HEK293 (cell line): ENCODE measurements at regions not wholly inside any gene's neighbourhood (a gene's known extent, or its start where the extent isn't known, plus 50 kb on each side); places are given as distances from the start of the nearest gene placed in this dataset.

Source experiments
- CTCF ChIA-PET: fragments of 350-600 bp; formaldehyde crosslinking; extraction: SDS; loops from one replicate; lab custom pipeline; 2021; ENCODE audit warnings: antibody characterized with exemption; lab: Yijun Ruan, JAX
- POLR2A ChIA-PET: fragments of 300-600 bp; formaldehyde crosslinking; extraction: SDS; loops from one replicate; lab custom pipeline; 2020; ENCODE audit warnings: antibody characterized with exemption, inconsistent platforms; lab: Yijun Ruan, JAX
- H3K27ac ChIP-seq: fragments of 200-500 bp; sonication (Bioruptor generic); 2 replicates; pipeline ENCODE4 v1.5.1; 2014; ENCODE audit warnings: low read depth, low read length, control low read depth, inconsistent platforms; ENCODE audit errors: extremely low read depth
- H3K36me3 ChIP-seq, 2 experiments: fragments of 200-500 bp in 1 of 2; sonication (Bioruptor generic) in 1 of 2; 1 replicate in 1 of 2; 2 replicates in 1 of 2; pipeline ENCODE4 v1.5.1; 2014 to 2017; ENCODE audit warnings: inconsistent platforms in 2 of 2, low read length in 2 of 2; ENCODE audit not compliant: control insufficient read depth in 2 of 2, insufficient read depth in 1 of 2
- H3K4me1 ChIP-seq: fragments of 200-500 bp; sonication (Bioruptor generic); 2 replicates; pipeline ENCODE4 v1.5.1; 2014; ENCODE audit warnings: mild to moderate bottlenecking, low read length, inconsistent platforms; ENCODE audit not compliant: control insufficient read depth, insufficient read depth
- H3K4me3 ChIP-seq: 2 replicates; pipeline ENCODE4 v1.5.1; 2011; ENCODE audit warnings: low read depth, mild to moderate bottlenecking, control low read depth, low read length, moderate library complexity
- H3K9me3 ChIP-seq: fragments of 200-500 bp; sonication (Bioruptor generic); 2 replicates; pipeline ENCODE4 v1.5.1; 2014; ENCODE audit warnings: low read depth, low read length, inconsistent platforms; ENCODE audit not compliant: control insufficient read depth, insufficient read depth
- BCL11A ChIP-seq: fragments of 450-650 bp; formaldehyde crosslinking; IDR thresholded peaks from 2 replicates; pipeline ENCODE4 v1.5.1; 2016; ENCODE audit warnings: low read depth, missing biosample characterization, missing genetic modification characterization
- GLIS1 ChIP-seq: fragments of 450-650 bp; formaldehyde crosslinking; IDR thresholded peaks from 2 replicates; pipeline ENCODE4 v1.5.1; 2016; ENCODE audit warnings: missing biosample characterization, missing genetic modification characterization
- KLF8 ChIP-seq: fragments of 450-650 bp; formaldehyde crosslinking; IDR thresholded peaks from 2 replicates; pipeline ENCODE4 v1.5.1; 2016; ENCODE audit warnings: missing biosample characterization, missing genetic modification characterization
- MYNN ChIP-seq: fragments of 450-650 bp; formaldehyde crosslinking; IDR thresholded peaks from 2 replicates; pipeline ENCODE4 v1.5.1; 2016; ENCODE audit warnings: missing biosample characterization, missing genetic modification characterization, borderline replicate concordance
- PRDM6 ChIP-seq: fragments of 450-650 bp; formaldehyde crosslinking; IDR thresholded peaks from 2 replicates; pipeline ENCODE4 v1.5.1; 2017; ENCODE audit warnings: missing biosample characterization, missing genetic modification characterization
- SP2 ChIP-seq: fragments of 450-650 bp; formaldehyde crosslinking; IDR thresholded peaks from 2 replicates; pipeline ENCODE4 v1.5.1; 2016; ENCODE audit warnings: missing biosample characterization, missing genetic modification characterization
- ZBTB7A ChIP-seq: fragments of 450-650 bp; formaldehyde crosslinking; IDR thresholded peaks from 2 replicates; pipeline ENCODE4 v1.5.1; 2016; ENCODE audit warnings: low read depth, missing biosample characterization, missing genetic modification characterization
- ZNF10 ChIP-seq: fragments of 450-650 bp; formaldehyde crosslinking; IDR thresholded peaks from 2 replicates; pipeline ENCODE4 v1.5.1; 2017; ENCODE audit warnings: missing biosample characterization, missing genetic modification characterization
- ZNF148 ChIP-seq: fragments of 450-650 bp; formaldehyde crosslinking; IDR thresholded peaks from 2 replicates; pipeline ENCODE4 v1.5.0; 2017; ENCODE audit warnings: missing biosample characterization, missing genetic modification characterization, borderline replicate concordance
- ZNF157 ChIP-seq: fragments of 450-650 bp; formaldehyde crosslinking; IDR thresholded peaks from 2 replicates; pipeline ENCODE4 v1.5.1; 2016; ENCODE audit warnings: missing biosample characterization, missing genetic modification characterization
- ZNF175 ChIP-seq: fragments of 450-650 bp; formaldehyde crosslinking; IDR thresholded peaks from 2 replicates; pipeline ENCODE4 v1.5.1; 2016; ENCODE audit warnings: missing biosample characterization, missing genetic modification characterization
- ZNF2 ChIP-seq: fragments of 450-650 bp; formaldehyde crosslinking; IDR thresholded peaks from 2 replicates; pipeline ENCODE4 v1.5.1; 2016; ENCODE audit warnings: missing biosample characterization, missing genetic modification characterization
- ZNF211 ChIP-seq: fragments of 450-650 bp; formaldehyde crosslinking; IDR thresholded peaks from 2 replicates; pipeline ENCODE4 v1.5.1; 2016; ENCODE audit warnings: low read depth, missing biosample characterization, missing genetic modification characterization
- ZNF274 ChIP-seq, 2 experiments: fragments of 200-500 bp in 1 of 2; fragments of 450-650 bp in 1 of 2; sonication (Bioruptor generic) in 1 of 2; formaldehyde crosslinking in 1 of 2; IDR thresholded peaks; 2 replicates each; pipeline versions ENCODE4 v1.5.1 to v1.6.1; 2014 to 2016; ENCODE audit warnings: borderline replicate concordance in 1 of 2, inconsistent platforms in 1 of 2, low read length in 1 of 2, missing biosample characterization in 1 of 2, missing genetic modification characterization in 1 of 2
- ZNF350 ChIP-seq: fragments of 450-650 bp; formaldehyde crosslinking; IDR thresholded peaks from 2 replicates; pipeline ENCODE4 v1.5.0; 2017; ENCODE audit warnings: missing biosample characterization, mild to moderate bottlenecking, missing genetic modification characterization
- ZNF416 ChIP-seq: fragments of 450-650 bp; formaldehyde crosslinking; IDR thresholded peaks from 2 replicates; pipeline ENCODE4 v1.5.1; 2016; ENCODE audit warnings: missing biosample characterization, missing genetic modification characterization
- ZNF473 ChIP-seq: fragments of 450-650 bp; formaldehyde crosslinking; IDR thresholded peaks from 2 replicates; pipeline ENCODE4 v1.5.1; 2017; ENCODE audit warnings: missing biosample characterization, missing genetic modification characterization
- ZNF501 ChIP-seq: fragments of 450-650 bp; formaldehyde crosslinking; IDR thresholded peaks from 2 replicates; pipeline ENCODE4 v1.5.1; 2016; ENCODE audit warnings: missing biosample characterization, missing genetic modification characterization
- ZNF513 ChIP-seq: fragments of 450-650 bp; IDR thresholded peaks from 2 replicates; pipeline ENCODE4 v1.5.1; 2018; ENCODE audit warnings: missing biosample characterization, missing genetic modification characterization
- ZNF623 ChIP-seq: fragments of 450-650 bp; formaldehyde crosslinking; IDR thresholded peaks from 2 replicates; pipeline ENCODE4 v1.5.1; 2016; ENCODE audit warnings: missing biosample characterization, missing genetic modification characterization
- ZNF654 ChIP-seq: fragments of 450-650 bp; formaldehyde crosslinking; IDR thresholded peaks from 2 replicates; pipeline ENCODE4 v1.5.1; 2016; ENCODE audit warnings: low read depth, missing biosample characterization, missing genetic modification characterization
- ZNF830 ChIP-seq: fragments of 450-650 bp; IDR thresholded peaks from 2 replicates; pipeline ENCODE4 v1.5.0; 2018; ENCODE audit warnings: missing biosample characterization, missing genetic modification characterization, low read depth, mild to moderate bottlenecking, moderate library complexity
- ZNF843 ChIP-seq: fragments of 450-650 bp; formaldehyde crosslinking; IDR thresholded peaks from 2 replicates; pipeline ENCODE4 v1.5.1; 2016; ENCODE audit warnings: missing biosample characterization, missing genetic modification characterization
- ZSCAN18 ChIP-seq: fragments of 450-650 bp; formaldehyde crosslinking; IDR thresholded peaks from 2 replicates; pipeline ENCODE4 v1.5.1; 2016; ENCODE audit warnings: missing biosample characterization, missing genetic modification characterization
- ZSCAN5A ChIP-seq: fragments of 450-650 bp; formaldehyde crosslinking; IDR thresholded peaks from 2 replicates; pipeline ENCODE4 v1.5.1; 2016; ENCODE audit warnings: missing biosample characterization, missing genetic modification characterization
- ZXDB ChIP-seq: fragments of 450-650 bp; formaldehyde crosslinking; IDR thresholded peaks from 2 replicates; pipeline ENCODE4 v1.5.1; 2016; ENCODE audit warnings: missing biosample characterization, missing genetic modification characterization

- Histone ChIP-seq H3K36me3 (no peaks in the 10 kb centered on the region), H3K27ac (no peak overlapping the region), H3K4me1 (no peaks in the 10 kb centered on the region)
- TF ChIP-seq ZNF416 (no peak), ZSCAN18 (tag by site-specific recombination) (no peak), ZNF513 (tag by site-specific recombination) (no peak), ZNF830 (no peak), ZNF10 (tag by site-specific recombination) (no peak), ZNF148 (tag by site-specific recombination) (no peak), ZSCAN5A (tag by site-specific recombination) (no peak), ZNF211 (tag by site-specific recombination) (no peak), KLF8 (no peak), ZNF623 (tag by site-specific recombination) (no peak), ZNF473 (tag by site-specific recombination) (no peak), ZNF501 (tag by site-specific recombination) (no peak), ZNF843 (tag by site-specific recombination) (no peak), ZNF2 (tag by site-specific recombination) (no peak), ZNF157 (no peak), GLIS1 (tag by site-specific recombination) (no peak), BCL11A (tag by site-specific recombination) (no peak), ZNF654 (tag by site-specific recombination) (no peak), SP2 (tag by site-specific recombination) (no peak), ZNF175 (tag by site-specific recombination) (no peak)
- TF ChIP-seq, all 188 proteins: peak for 0
- CTCF ChIA-PET, result interaction anchor here (3.4 kb wide), 1 partner anchor 69 kb away, joined by 11 read pairs; no protein-coding TSS in a partner anchor
- Histone ChIP-seq H3K9me3 (no peaks in the 10 kb centered on the region), H3K4me3 (no peak overlapping the region)
- POLR2A ChIA-PET, result no interaction called here
Measured at GRCh38 chr22:22129387-22129786, 115.2 kb upstream of the VPREB1 start.

GRCh38 chr22:22128440-22128839 lies 116.1 kb upstream of the VPREB1 start:
- ChIA-PET CTCF (interaction anchor here (0.6 to 3.4 kb wide), 4 partner anchors 18 to 157 kb away, joined by 3 to 17 read pairs (median 7); no protein-coding TSS in a partner anchor), POLR2A (no interaction called here)
- H3K4me1 ChIP-seq, result no peaks in the 10 kb centered on the region

More at GRCh38 chr22:22128440-22128839, 116.1 kb upstream of the VPREB1 start:
- Histone ChIP-seq H3K4me3 (no peak overlapping the region), H3K27ac (no peak overlapping the region), H3K9me3 (no peaks in the 10 kb centered on the region), H3K36me3 (no peaks in the 10 kb centered on the region)
- no peak for TF ChIP-seq ZBTB7A (tag by site-specific recombination)
- TF ChIP-seq ZNF350 (tag by site-specific recombination), result no peak
- TF ChIP-seq MYNN, result no peak
- TF ChIP-seq ZNF274 (IDR thresholded peaks at IDR 0.05; ENCODE audit: low read length), result no peak
- TF ChIP-seq ZNF274 (tag by site-specific recombination; IDR thresholded peaks at IDR 0.05; ENCODE audit: borderline replicate concordance), result no peak
- TF ChIP-seq PRDM6 (tag by site-specific recombination), result no peak
- no peak for TF ChIP-seq ZXDB (tag by site-specific recombination)
- TF ChIP-seq SP2 (tag by site-specific recombination), result no peak
